H1 (cell line): ENCODE measurements at regions not wholly inside any gene's neighbourhood (a gene's known extent, or its start where the extent isn't known, plus 50 kb on each side); places are given as distances from the start of the nearest gene placed in this dataset.

Source experiments
- CTCF ChIA-PET: fragments of 300-600 bp; sonication (Branson Sonifier 250); formaldehyde crosslinking; loops from one replicate; lab custom pipeline; 2021; ENCODE audit not compliant: partially characterized antibody; lab: Charles Lee
- POLR2A ChIA-PET: fragments of 300-600 bp; sonication (Branson Sonifier 250); formaldehyde crosslinking; loops from one replicate; lab custom pipeline; 2021; ENCODE audit warnings: inconsistent platforms; ENCODE audit not compliant: partially characterized antibody; lab: Charles Lee
- DNase-seq, 2 experiments: peaks; one replicate each; pipeline versions ENCODE4 v3.0.0 to v3.0.0-alpha.2; 2010 to 2022; ENCODE audit warnings: low spot score in 2 of 2, low read depth in 1 of 2, mixed read lengths in 1 of 2
- FAIRE-seq: peaks from 2 replicates; lab custom pipeline; 2011; peaks lifted over from hg19 to GRCh38; lab: Jason Lieb, UNC
- H2AFZ ChIP-seq: 2 replicates; pipeline ENCODE4 v1.8.1; 2012; ENCODE audit warnings: low read length, inconsistent platforms
- H2AK5ac ChIP-seq: 2 replicates; pipeline ENCODE4 v1.6.1; 2013; ENCODE audit warnings: low read depth, low read length
- H2BK120ac ChIP-seq: replicated peaks from 2 replicates; pipeline ENCODE3; 2013; ENCODE audit warnings: low read depth, low read length, inconsistent platforms
- H2BK12ac ChIP-seq: 2 replicates; pipeline ENCODE4 v1.6.1; 2013; ENCODE audit warnings: low read depth, low read length
- H2BK15ac ChIP-seq: 2 replicates; pipeline ENCODE4 v1.6.1; 2013; ENCODE audit warnings: low read length
- H2BK20ac ChIP-seq: 2 replicates; pipeline ENCODE4 v1.6.1; 2013; ENCODE audit warnings: low read length
- H2BK5ac ChIP-seq: 2 replicates; pipeline ENCODE4 v1.6.1; 2013; ENCODE audit warnings: low read depth, low read length
- H3K14ac ChIP-seq: 2 replicates; pipeline ENCODE4 v1.6.1; 2013; ENCODE audit warnings: inconsistent platforms; ENCODE audit not compliant: insufficient read length
- H3K18ac ChIP-seq: 2 replicates; pipeline ENCODE4 v1.6.1; 2013; ENCODE audit warnings: low read length; ENCODE audit errors: extremely low read depth
- H3K23ac ChIP-seq: 2 replicates; pipeline ENCODE4 v1.6.1; 2013; ENCODE audit warnings: inconsistent platforms; ENCODE audit not compliant: insufficient read length
- H3K23me2 ChIP-seq: 2 replicates; pipeline ENCODE4 v1.6.1; 2013; ENCODE audit warnings: low read depth, low read length
- H3K27ac ChIP-seq: 2 replicates; pipeline ENCODE4 v1.6.1; 2011; ENCODE audit warnings: low read depth, low read length, inconsistent platforms
- H3K27me3 ChIP-seq, 4 experiments: replicated peaks in 1 of 4; 1 replicate in 1 of 4; 2 replicates in 3 of 4; pipeline versions ENCODE4 v1.6.1 to v1.8.1; 2011 to 2013; ENCODE audit warnings: low read length in 3 of 4, mild to moderate bottlenecking in 3 of 4, inconsistent platforms in 2 of 4, mixed read lengths in 2 of 4, moderate library complexity in 1 of 4; ENCODE audit not compliant: control insufficient read depth in 3 of 4, insufficient read depth in 3 of 4; ENCODE audit errors: extremely low read depth in 1 of 4
- H3K36me3 ChIP-seq, 4 experiments: 2 replicates each; pipeline versions ENCODE4 v1.6.1 to v1.8.1; 2011 to 2013; ENCODE audit warnings: mild to moderate bottlenecking in 4 of 4, low read length in 3 of 4, moderate library complexity in 2 of 4, control low read depth in 1 of 4, inconsistent platforms in 1 of 4; ENCODE audit not compliant: insufficient read depth in 4 of 4, control insufficient read depth in 2 of 4
- H3K4ac ChIP-seq: replicated peaks from 2 replicates; pipeline ENCODE3; 2013; ENCODE audit warnings: low read length, low read depth, mixed read lengths, inconsistent platforms; ENCODE audit not compliant: insufficient read length
- H3K4me1 ChIP-seq, 4 experiments: replicated peaks in 1 of 4; 1 replicate in 1 of 4; 2 replicates in 3 of 4; pipeline versions ENCODE4 v1.6.1 to v1.8.1; 2011 to 2013; ENCODE audit warnings: low read length in 3 of 4, inconsistent platforms in 2 of 4, mixed read lengths in 1 of 4; ENCODE audit not compliant: insufficient read depth in 4 of 4, control insufficient read depth in 3 of 4
- H3K4me2 ChIP-seq, 2 experiments: 2 replicates each; pipeline versions ENCODE4 v1.6.1 to v1.8.1; 2011 to 2013; ENCODE audit warnings: low read depth in 2 of 2, low read length in 2 of 2, control low read depth in 1 of 2, inconsistent platforms in 1 of 2, mild to moderate bottlenecking in 1 of 2; ENCODE audit not compliant: insufficient read depth in 1 of 2
- H3K4me3 ChIP-seq, 4 experiments: fragments of 200-600, 300-600 bp in 1 of 4; sonication (generic), shearing (Covaris generic), sonication (Bioruptor Twin) in 1 of 4; 2 replicates each; pipeline versions ENCODE4 v1.5.1 to v1.8.1; 2011 to 2016; ENCODE audit warnings: low read length in 4 of 4, low read depth in 3 of 4, control low read depth in 2 of 4, inconsistent platforms in 2 of 4, mild to moderate bottlenecking in 2 of 4, mixed read lengths in 1 of 4, moderate library complexity in 1 of 4; ENCODE audit not compliant: insufficient read depth in 2 of 4; ENCODE audit errors: extremely low read depth in 1 of 4
- H3K56ac ChIP-seq: replicated peaks from 2 replicates; pipeline ENCODE3; 2013; ENCODE audit warnings: low read depth, mild to moderate bottlenecking, mixed read lengths, low read length, inconsistent platforms; ENCODE audit not compliant: insufficient read length
- H3K79me1 ChIP-seq: 2 replicates; pipeline ENCODE4 v1.6.1; 2013; ENCODE audit warnings: low read depth, low read length, control low read depth
- H3K79me2 ChIP-seq, 2 experiments: 2 replicates each; pipeline versions ENCODE4 v1.6.1 to v1.8.1; 2012 to 2013; ENCODE audit warnings: low read length in 2 of 2, mild to moderate bottlenecking in 2 of 2, inconsistent platforms in 1 of 2; ENCODE audit not compliant: insufficient read depth in 2 of 2, control insufficient read depth in 1 of 2
- H3K9ac ChIP-seq, 4 experiments: replicated peaks in 1 of 4; 1 replicate in 1 of 4; 2 replicates in 3 of 4; pipeline versions ENCODE4 v1.6.1 to v1.8.1; 2011 to 2013; ENCODE audit warnings: low read depth in 3 of 4, low read length in 3 of 4, control low read depth in 2 of 4, mild to moderate bottlenecking in 2 of 4, moderate library complexity in 2 of 4, inconsistent platforms in 1 of 4; ENCODE audit errors: extremely low read depth in 1 of 4
- H3K9me3 ChIP-seq, 2 experiments: 2 replicates each; pipeline versions ENCODE4 v1.6.1 to v1.8.1; 2012 to 2013; ENCODE audit warnings: mild to moderate bottlenecking in 2 of 2, moderate library complexity in 2 of 2, control low read depth in 1 of 2, inconsistent platforms in 1 of 2, low read depth in 1 of 2, low read length in 1 of 2, mixed read lengths in 1 of 2; ENCODE audit not compliant: insufficient read depth in 2 of 2
- H4K20me1 ChIP-seq, 2 experiments: replicated peaks in 1 of 2; 2 replicates each; pipeline versions ENCODE3 to v1.8.1; 2011 to 2013; ENCODE audit warnings: inconsistent platforms in 2 of 2, low read length in 2 of 2, mild to moderate bottlenecking in 1 of 2; ENCODE audit not compliant: insufficient read depth in 2 of 2, control insufficient read depth in 1 of 2
- H4K5ac ChIP-seq: 2 replicates; pipeline ENCODE4 v1.6.1; 2013; ENCODE audit warnings: low read length, low read depth, mixed read lengths, inconsistent platforms; ENCODE audit not compliant: insufficient read length
- H4K8ac ChIP-seq: 2 replicates; pipeline ENCODE4 v1.8.0; 2013; ENCODE audit warnings: mild to moderate bottlenecking, moderate library complexity, low read length, inconsistent platforms; ENCODE audit not compliant: insufficient read depth; ENCODE audit errors: extremely low read depth
- H4K91ac ChIP-seq: replicated peaks from 2 replicates; pipeline ENCODE3; 2013; ENCODE audit warnings: low read length, mixed read lengths, inconsistent platforms; ENCODE audit not compliant: insufficient read length
- ZNF274 ChIP-seq: IDR thresholded peaks from 2 replicates; pipeline ENCODE4 v1.7.0; 2012; ENCODE audit warnings: low read length, borderline replicate concordance; ENCODE audit errors: extremely low read depth
- WGBS, 2 experiments: shearing (Covaris generic) in 1 of 2; methylation state at CpG; one replicate each; pipeline versions ENCODE4 v1.1.6 to v1.1.7; 2013 to 2015; ENCODE audit warnings: low lambda C conversion rate in 2 of 2, mixed read lengths in 2 of 2, inconsistent platforms in 1 of 2, low coverage in 1 of 2, missing lambda C conversion rate in 1 of 2; ENCODE audit not compliant: insufficient replicate concordance in 2 of 2, insufficient coverage in 1 of 2, insufficient read length in 1 of 2; ENCODE audit errors: extremely low coverage in 1 of 2, missing lambda C conversion rate in 1 of 2; 5-methylcytosine and 5-hydroxymethylcytosine counted together

GRCh38 chr1:194818674-194819073 lies 1632.3 kb upstream of the B3GALT2 start:
- Histone ChIP-seq H3K36me3 (no peaks in the 10 kb centered on the region), H2BK20ac (no peak overlapping the region), H3K79me1 (no peaks in the 10 kb centered on the region), H3K4me3 (no peak overlapping the region), H3K56ac (no peak overlapping the region), H2AFZ (no peak overlapping the region), H3K79me2 (no peaks in the 10 kb centered on the region), H3K27ac (no peak overlapping the region), H3K4me2 (no peak overlapping the region), H2AK5ac (no peak overlapping the region), H3K27me3 (no peaks in the 10 kb centered on the region), H3K4ac (no peak overlapping the region), H3K23ac (no peak overlapping the region), H3K4me1 (no peaks in the 10 kb centered on the region), H4K91ac (no peak overlapping the region), H4K8ac (no peak overlapping the region), H2BK12ac (no peak overlapping the region), H3K18ac (no peak overlapping the region), H3K9me3 (no peaks in the 10 kb centered on the region), H2BK120ac (no peak overlapping the region), H3K9ac (no peak overlapping the region), H2BK5ac (no peak overlapping the region), H3K14ac (no peak overlapping the region), H4K5ac (no peak overlapping the region), H2BK15ac (no peak overlapping the region), H4K20me1 (no peaks in the 10 kb centered on the region), H3K23me2 (no peaks in the 10 kb centered on the region)
- no peak for FAIRE-seq
- ChIA-PET POLR2A (no interaction called here), CTCF (no interaction called here)
- 95% methylated on average over 2 of the region's 2 CpGs; no CpG with 5 or more reads in 1 of the 2 experiments for WGBS, 2 experiments
- no peak for DNase-seq
- TF ChIP-seq ZNF274, result no peak
